GM21381 (cell line): ENCODE measurements at regions not wholly inside any gene's neighbourhood (a gene's known extent, or its start where the extent isn't known, plus 50 kb on each side); places are given as distances from the start of the nearest gene placed in this dataset.
"Not testable (repeated sequence)": the region's sequence is repeated elsewhere in the genome, so short reads cannot be mapped to it uniquely, and the experiment has no call there.

Experiments
- ATAC-seq: cut with Tn5 transposase; IDR thresholded peaks from one replicate; pipeline ENCODE4 v1.9.1; 2021; ENCODE audit warnings: mild to moderate bottlenecking, moderate library complexity; ENCODE audit not compliant: unreplicated experiment

DNA sequence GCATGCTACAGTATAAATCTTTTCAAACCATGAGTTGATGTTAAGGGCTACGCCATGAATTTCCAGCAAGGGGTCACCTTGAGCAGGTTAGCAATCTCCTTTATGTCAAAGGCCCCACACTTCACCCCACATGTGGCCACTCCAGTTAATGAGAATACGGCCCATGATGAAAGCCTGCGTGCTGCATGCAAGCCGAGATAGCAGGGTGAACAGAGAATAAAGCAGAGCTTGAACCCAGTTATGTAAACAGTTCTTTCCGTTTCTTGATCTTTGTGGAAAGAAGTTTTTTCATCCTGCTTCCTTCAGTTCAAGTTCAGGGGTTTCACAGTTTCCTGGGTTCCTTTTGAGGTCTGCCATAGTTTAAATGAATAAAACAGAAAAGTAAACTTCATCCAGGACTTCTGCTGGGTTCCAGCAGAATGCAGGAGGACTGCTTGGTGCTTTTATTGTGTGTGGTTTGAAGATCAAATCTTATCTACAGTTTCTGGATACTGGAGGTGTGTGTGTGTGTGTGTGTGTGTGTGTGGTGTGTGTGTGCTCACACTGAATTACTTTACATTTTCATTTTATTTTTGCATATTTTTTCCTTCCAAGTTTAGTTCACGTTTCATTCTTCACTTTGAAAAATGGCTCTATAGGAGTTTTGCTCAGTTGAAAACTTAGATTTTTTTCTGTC, 87.1 kb downstream of the HMHB1 start:
- no peak for ATAC-seq

DNA sequence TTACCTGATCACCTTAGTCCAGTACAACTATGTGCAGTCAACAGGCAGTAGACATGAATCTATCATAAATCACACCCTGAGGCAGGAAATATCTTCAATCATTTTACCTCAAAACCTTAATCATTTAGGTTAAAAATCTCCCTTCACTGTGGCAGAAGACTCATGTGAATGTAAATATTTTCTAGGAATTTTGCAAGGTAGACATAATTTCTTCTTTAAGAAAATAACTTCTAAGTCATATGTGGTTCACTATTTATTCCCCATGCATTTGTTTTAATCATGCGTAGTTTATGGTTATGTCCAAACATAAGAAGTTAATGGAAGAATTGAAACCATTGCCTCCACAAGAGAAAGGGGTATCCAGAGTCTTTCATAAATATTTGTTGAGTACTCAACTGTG, 97.0 kb downstream of the HMHB1 start:
- ATAC-seq, result no peak

DNA sequence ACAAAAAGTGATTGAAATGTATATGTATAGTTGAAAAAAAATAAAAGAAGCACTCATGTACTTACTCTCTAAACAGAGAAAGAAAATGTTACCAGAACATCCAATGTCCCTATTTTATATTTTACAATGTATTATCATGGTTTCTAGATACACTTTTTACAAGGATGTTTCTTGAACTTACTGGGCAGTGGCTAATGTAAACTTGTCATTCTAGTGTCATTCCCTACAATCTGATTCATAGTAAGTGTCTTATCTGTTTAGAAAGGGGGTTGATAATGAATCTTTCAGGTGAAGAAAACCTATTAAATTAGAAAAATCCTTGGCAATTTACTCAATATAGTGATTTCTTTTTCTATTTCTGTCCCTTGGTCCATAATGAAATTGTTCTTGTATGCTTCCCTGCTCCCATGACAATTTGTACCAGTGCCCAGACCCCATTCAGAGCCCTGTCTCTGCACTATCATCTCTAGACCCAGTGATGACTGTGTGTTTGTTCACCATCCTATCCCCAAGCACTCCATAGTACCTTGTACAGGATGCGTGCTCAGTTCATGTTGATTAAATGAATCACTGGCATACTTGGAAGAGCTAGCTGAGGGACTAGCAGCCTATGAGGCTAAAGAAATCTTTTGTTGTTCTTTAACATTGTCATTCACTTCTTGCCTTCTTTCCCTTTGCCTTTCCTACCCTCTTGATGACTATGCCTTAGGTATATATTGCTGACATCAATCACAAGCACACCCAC, 101.2 kb downstream of the HMHB1 start:
- no peak for ATAC-seq

DNA sequence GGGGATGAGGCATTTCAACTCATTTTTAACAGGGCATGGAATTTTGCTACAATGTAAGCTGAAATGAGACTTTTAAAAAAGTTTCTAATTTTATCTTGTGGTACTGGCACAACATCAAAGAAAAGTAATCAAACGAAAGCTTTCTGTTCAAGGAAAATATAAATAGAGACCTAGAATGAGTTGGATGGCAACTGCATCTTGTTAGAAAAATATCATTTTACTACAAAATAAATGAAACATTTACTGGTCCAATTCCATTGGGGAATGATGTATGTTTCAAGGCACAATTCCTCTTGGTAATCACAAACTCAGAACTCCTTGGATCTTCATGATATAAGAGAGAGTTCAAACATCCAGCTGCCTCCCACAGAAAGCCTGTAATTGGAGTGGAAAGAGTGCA, 102.8 kb downstream of the HMHB1 start:
- ATAC-seq, result no peak

DNA sequence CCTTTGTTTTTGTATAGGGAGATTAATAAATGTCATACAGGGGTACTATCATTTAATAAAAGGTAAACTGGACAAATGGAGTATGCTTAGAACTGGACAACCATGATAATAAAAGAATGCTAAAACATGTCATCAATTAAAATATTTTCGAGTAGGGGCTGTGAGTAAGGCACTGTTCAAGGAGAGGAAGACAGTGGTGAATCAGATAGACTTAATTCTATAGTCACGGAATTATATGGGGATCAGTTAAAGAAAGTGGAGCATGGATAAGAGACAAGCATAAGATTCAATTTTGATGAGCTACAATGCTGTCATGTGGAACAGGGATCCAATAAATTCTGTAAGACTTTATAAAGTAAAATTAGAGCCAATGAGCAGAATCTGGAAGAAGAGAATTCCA, 104.5 kb downstream of the HMHB1 start:
- ATAC-seq, result no peak

DNA sequence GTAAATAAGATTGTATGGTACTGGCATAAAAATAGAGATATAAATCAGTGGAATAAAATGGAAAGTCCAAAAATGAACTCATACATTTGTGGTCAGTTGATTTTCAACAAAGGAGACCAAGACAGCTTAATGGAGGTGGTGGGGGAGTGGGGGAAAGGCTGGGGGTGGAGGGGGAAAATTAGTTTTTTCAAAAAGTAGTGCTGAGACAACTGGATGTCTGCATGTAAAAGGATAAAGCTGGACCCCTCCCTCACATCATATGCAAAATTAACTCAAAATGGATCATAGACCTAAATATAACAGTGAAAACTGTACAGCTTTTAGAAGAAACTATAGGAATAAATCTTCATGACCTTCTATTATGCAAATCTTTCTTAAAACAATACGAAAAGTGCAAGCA, 107.0 kb downstream of the HMHB1 start:
- ATAC-seq, result no peak

GRCh38 chr5:143920772-143921171, 108.8 kb downstream of the HMHB1 start:
- no peak for ATAC-seq

- ATAC-seq, result no peak
Measured at GRCh38 chr5:143921525-143922311, 109.8 kb downstream of the HMHB1 start.

GRCh38 chr5:143922718-143923117, 110.8 kb downstream of the HMHB1 start:
- no peak for ATAC-seq

DNA sequence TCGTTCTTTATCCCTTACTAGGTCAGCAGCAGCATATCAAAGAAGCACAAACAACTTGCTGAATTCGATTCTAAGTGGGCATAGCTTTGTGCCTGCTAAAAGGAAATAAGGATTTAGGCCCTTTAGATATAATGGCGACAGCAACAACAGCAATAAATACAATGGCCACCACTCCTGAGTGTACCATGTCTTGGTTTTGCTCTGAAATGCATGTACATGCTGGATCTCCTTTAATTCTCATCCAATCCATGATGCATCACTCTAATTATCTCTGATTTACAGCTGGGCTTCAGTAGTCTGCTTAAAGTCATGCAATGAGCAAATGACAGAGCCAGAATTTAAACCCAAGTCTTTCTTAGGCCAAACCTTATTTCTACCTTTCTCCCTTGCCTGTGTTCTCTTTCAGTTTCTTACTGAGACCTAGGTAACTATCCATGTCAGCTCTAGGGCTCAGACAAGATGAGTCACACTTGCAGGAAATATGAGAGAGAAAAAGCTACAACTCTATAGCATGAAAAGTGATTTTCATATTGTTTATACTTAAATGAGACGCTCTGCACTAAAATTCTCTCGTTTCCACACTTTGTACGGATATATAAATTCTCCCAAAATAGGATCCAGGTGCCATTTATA, 111.8 kb downstream of the HMHB1 start:
- peak; percentile 51 for ATAC-seq

DNA sequence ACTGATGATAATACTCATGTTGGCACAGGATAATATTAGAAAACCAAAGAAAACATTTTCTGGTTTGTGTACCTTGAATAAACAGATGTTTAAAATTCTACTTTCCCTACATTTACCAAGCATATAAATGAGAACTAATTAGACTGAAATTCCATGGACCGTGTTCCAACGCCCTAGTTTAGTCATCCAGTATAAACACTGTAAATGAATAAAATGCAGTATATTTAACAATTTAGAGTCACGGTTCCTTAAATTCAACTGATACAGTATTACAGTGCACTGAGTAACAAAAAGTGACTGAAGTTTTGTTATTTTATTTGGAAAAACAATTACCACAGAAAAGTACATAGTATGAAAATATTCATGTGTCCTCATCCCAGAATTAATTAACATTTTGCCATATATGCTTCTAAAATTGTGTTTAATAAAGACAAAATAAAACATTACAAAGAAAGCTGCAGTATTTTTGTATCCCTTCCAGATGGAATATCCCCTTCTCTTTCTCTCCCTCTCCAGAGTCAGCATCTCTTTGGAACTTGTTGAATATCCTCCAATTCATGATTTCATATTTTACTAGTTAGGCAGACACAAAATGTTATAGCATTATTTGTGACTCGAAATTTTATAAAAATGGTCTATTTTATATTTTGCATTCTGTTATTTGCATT, 112.5 kb downstream of the HMHB1 start:
- ATAC-seq, result no peak

DNA sequence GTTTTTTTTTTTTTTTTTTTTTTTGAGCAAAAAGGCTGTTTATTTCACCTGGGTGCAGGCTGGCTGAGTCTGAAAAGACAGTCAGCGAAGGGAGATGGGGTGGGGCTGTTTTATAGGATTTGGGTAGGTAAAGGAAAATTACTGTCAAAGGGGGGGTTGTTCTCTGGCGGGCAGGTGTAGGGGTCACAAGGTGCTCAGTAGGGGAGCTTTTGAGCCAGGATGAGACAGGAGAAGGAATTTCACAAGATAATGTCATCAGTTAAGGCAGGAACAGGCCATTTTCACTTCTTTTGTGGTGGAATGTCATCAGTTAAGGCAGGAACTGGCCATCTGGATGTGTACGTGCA, 113.0 kb downstream of the HMHB1 start:
- ATAC-seq, result not testable (repeated sequence)

DNA sequence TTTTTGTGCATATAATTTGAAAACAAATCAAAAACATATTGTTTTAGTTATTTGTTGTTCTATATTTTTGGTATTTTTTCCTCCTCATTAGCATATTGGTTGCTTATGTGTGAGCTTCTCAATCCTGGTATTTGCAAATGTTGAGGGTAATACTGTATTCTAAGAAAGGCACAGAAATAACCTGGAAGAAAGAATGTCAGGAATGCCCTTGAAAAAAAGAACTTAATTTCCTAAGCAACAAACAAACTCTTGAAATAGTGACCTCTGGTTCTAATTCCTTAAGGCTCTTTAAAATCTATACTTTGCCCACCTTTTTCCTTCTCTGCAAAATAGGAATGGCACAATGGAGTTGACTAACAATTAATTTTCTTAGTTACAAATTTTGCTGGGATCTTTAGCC, 117.5 kb downstream of the HMHB1 start:
- ATAC-seq, result no peak

DNA sequence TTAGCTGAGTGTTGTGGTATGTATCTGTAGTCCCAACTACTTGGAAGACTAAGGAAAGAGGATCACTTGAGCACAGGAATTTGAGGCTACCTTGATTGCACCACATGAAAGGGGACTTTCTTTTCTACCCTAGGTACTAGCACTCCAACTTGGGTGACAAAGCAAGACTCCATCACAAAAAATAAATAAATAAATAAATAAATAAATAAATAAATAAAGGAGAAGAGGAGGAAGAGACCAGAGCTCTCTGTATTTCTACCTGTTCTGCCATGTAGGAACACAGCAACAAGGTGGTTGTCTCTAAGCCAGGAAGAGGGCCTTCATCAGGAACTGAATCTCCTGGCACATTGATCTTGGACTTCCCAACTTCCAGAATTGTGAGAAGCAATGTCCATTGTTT, 118.6 kb downstream of the HMHB1 start:
- ATAC-seq, result no peak

DNA sequence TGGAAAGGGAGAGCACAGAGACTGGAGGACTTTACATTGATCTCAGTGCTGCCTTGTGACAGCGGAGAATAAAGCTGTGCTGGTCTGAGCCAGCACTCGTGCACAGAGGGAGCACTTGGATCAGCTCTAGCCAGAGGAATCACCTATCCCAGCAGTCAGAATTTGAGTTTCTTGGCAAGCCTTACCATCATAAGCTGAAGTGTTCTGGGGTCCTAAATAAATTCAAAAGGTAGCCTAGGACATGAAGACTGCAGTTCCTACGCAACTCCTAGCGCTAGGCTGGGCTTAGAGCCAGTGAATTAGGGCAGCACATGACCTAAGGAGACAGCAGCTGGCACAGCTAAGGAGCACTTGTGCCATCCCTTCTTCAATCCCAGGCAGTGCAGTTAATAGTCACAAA, 119.5 kb downstream of the HMHB1 start:
- no peak for ATAC-seq

- ATAC-seq, result no peak
Measured at GRCh38 chr5:143931986-143932385, 120.0 kb downstream of the HMHB1 start.

- no peak for ATAC-seq
Measured at GRCh38 chr5:143932584-143932983, 120.6 kb downstream of the HMHB1 start.

DNA sequence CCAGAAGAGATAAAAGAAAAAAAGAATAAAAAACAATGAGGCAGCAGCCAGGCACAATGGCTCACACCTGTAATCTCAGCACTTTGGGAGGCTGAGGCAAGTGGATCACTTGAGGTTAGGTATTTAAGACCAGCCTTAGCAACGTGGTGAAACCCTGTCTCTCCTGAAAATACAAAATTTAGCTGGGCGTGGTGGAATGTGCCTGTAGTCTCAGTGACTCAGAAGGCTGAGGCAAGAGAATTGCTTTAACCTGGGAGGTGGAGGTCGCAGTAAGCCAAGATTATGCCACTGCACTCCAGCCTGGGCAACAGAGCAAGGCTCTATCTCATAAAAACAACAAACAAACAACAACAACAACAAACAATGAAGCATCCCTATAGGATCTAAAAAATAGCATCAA, 121.5 kb downstream of the HMHB1 start:
- no peak for ATAC-seq

DNA sequence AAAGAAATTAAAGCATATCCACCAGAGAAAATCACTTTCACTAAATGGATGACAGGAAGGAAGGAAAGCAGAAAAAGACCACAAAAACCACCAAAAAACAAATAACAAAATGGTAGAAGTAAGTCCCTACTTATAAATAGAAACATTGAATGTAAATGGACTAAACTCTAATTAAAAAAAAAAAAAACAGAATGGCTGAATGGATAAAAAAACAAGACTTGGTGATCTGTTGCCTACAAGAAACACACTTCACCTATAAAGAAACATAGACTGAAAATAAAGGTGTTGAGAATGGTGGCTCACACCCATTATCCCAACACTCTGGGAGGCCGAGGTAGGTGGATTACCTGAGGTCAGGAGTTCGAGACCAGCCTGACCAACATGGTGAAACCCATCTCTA, 122.9 kb downstream of the HMHB1 start:
- no peak for ATAC-seq

DNA sequence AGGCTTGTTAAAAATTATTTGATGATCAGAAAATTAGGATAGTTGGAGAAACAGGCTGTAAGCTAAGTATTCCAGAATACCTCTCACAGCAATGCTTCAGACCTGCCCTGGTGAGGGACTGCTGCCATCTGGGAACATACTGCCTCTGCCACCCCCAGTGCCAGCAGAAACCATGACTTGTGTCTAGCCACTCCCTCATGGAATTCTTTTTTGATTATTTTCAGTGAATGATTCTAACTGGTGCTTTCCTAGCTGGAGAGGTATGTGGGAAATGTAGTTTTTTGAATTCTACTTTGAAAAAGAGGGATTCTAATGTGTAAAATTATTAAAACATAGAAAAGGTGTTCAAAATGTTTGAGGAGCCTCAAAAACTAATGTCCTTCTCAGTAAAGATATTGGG, 126.3 kb downstream of the HMHB1 start:
- ATAC-seq, result no peak

- ATAC-seq, result no peak
Measured at GRCh38 chr5:143946837-143947236, 134.9 kb downstream of the HMHB1 start.
